BE2C (cell line): ENCODE measurements at regions not wholly inside any gene's neighbourhood (a gene's known extent, or its start where the extent isn't known, plus 50 kb on each side); places are given as distances from the start of the nearest gene placed in this dataset.

ENCODE experiments used
- DNase-seq: peaks from one replicate; pipeline ENCODE4 v3.0.0-alpha.2; 2020
- H3K27me3 ChIP-seq: fragments of 250-450 bp; sonication (Bioruptor Pico); 2 replicates; pipeline ENCODE4 v1.5.1; 2020; ENCODE audit warnings: mild to moderate bottlenecking
- H3K36me3 ChIP-seq: fragments of 250-450 bp; sonication (Bioruptor Pico); 2 replicates; pipeline ENCODE4 v1.5.1; 2020; ENCODE audit warnings: mild to moderate bottlenecking
- H3K4me1 ChIP-seq: fragments of 250-450 bp; sonication (Bioruptor Pico); 2 replicates; pipeline ENCODE4 v1.5.1; 2020
- H3K4me3 ChIP-seq: 2 replicates; pipeline ENCODE4 v1.5.1; 2011; ENCODE audit warnings: low read depth, low read length
- H3K9me3 ChIP-seq: fragments of 250-450 bp; sonication (Bioruptor Pico); 2 replicates; pipeline ENCODE4 v1.5.1; 2020
- CTCF ChIP-seq: IDR thresholded peaks from 2 replicates; pipeline ENCODE4 v1.5.1; 2012; ENCODE audit warnings: mild to moderate bottlenecking, low read depth, low read length

- H3K27me3 ChIP-seq, result no peaks in the 10 kb centered on the region
- H3K36me3 ChIP-seq, result no peaks in the 10 kb centered on the region
- H3K4me1 ChIP-seq, result no peaks in the 10 kb centered on the region
- no peak for DNase-seq
- no peak overlapping the region for H3K4me3 ChIP-seq
- H3K9me3 ChIP-seq, result no peaks in the 10 kb centered on the region
- no peak for TF ChIP-seq CTCF
These were observed 202.6 kb downstream of the TM9SF2 start for GRCh38 chr13:99703908-99704307.

- H3K36me3 ChIP-seq, result no peaks in the 10 kb centered on the region
- no peaks in the 10 kb centered on the region for H3K27me3 ChIP-seq
- no peak overlapping the region for H3K4me3 ChIP-seq
- H3K9me3 ChIP-seq, result no peaks in the 10 kb centered on the region
- no peaks in the 10 kb centered on the region for H3K4me1 ChIP-seq
- no peak for TF ChIP-seq CTCF
- no peak for DNase-seq
These were observed 201.5 kb downstream of the TM9SF2 start for GRCh38 chr13:99702687-99703319.

GRCh38 chr13:99700468-99700867 is 199.2 kb downstream of the TM9SF2 start:
- H3K4me1 ChIP-seq, result no peaks in the 10 kb centered on the region
- no peaks in the 10 kb centered on the region for H3K27me3 ChIP-seq
- no peak overlapping the region for H3K4me3 ChIP-seq
- DNase-seq, result no peak
- no peak for TF ChIP-seq CTCF
- H3K9me3 ChIP-seq, result no peaks in the 10 kb centered on the region
- H3K36me3 ChIP-seq, result no peaks in the 10 kb centered on the region

GRCh38 chr13:99698816-99699099 is 197.5 kb downstream of the TM9SF2 start:
- DNase-seq, result no peak
- H3K4me1 ChIP-seq, result no peaks in the 10 kb centered on the region
- H3K36me3 ChIP-seq, result no peaks in the 10 kb centered on the region
- no peaks in the 10 kb centered on the region for H3K9me3 ChIP-seq
- no peak overlapping the region for H3K4me3 ChIP-seq
- no peak for TF ChIP-seq CTCF
- no peaks in the 10 kb centered on the region for H3K27me3 ChIP-seq

- TF ChIP-seq CTCF, result no peak
- no peaks in the 10 kb centered on the region for H3K27me3 ChIP-seq
- H3K9me3 ChIP-seq, result no peaks in the 10 kb centered on the region
- no peak for DNase-seq
- no peak overlapping the region for H3K4me3 ChIP-seq
- no peaks in the 10 kb centered on the region for H3K4me1 ChIP-seq
- no peaks in the 10 kb centered on the region for H3K36me3 ChIP-seq
These were observed 196.9 kb downstream of the TM9SF2 start for GRCh38 chr13:99698010-99698815.

- DNase-seq, result no peak
- H3K4me3 ChIP-seq, result no peak overlapping the region
- no peaks in the 10 kb centered on the region for H3K4me1 ChIP-seq
- H3K9me3 ChIP-seq, result no peaks in the 10 kb centered on the region
- H3K36me3 ChIP-seq, result no peaks in the 10 kb centered on the region
- H3K27me3 ChIP-seq, result no peaks in the 10 kb centered on the region
- TF ChIP-seq CTCF, result no peak
These were observed 194.6 kb downstream of the TM9SF2 start for GRCh38 chr13:99695857-99696256.
